MCF 10A (cell line): ENCODE measurements at regions not wholly inside any gene's neighbourhood (a gene's known extent, or its start where the extent isn't known, plus 50 kb on each side); places are given as distances from the start of the nearest gene placed in this dataset.

Source experiments
- BruUV-seq: library from RNA; stranded (reverse); fragments of 400-500 nt; replicated peaks from 2 replicates; lab custom pipeline; 2021; lab: Mats Ljungman, UMichigan
- CTCF ChIA-PET: fragments of 300-600 bp; sonication (Branson Sonifier 250); formaldehyde crosslinking; extraction: SDS; loops from one replicate; lab custom pipeline; 2021; ENCODE audit warnings: antibody characterized with exemption, inconsistent platforms; lab: Yijun Ruan, JAX
- POLR2A ChIA-PET: fragments of 300-600, 350-650 bp; sonication (Branson Sonifier 250); formaldehyde crosslinking; extraction: SDS; loops from one replicate; lab custom pipeline; 2020; ENCODE audit warnings: antibody characterized with exemption, inconsistent platforms; lab: Yijun Ruan, JAX
- DNase-seq: peaks from one replicate; pipeline ENCODE4 v3.0.0-alpha.2; 2018; ENCODE audit not compliant: unreplicated experiment
- H3K27ac Mint-ChIP-seq: one replicate; pipeline ENCODE4 v1.8.0; 2022; ENCODE audit warnings: mild to moderate bottlenecking, low read depth, mixed read lengths; ENCODE audit not compliant: unreplicated experiment
- H3K27me3 Mint-ChIP-seq: one replicate; pipeline ENCODE4 v1.8.0; 2022; ENCODE audit warnings: mixed read lengths; ENCODE audit not compliant: insufficient read depth, unreplicated experiment
- H3K36me3 Mint-ChIP-seq: one replicate; pipeline ENCODE4 v1.8.0; 2022; ENCODE audit warnings: mild to moderate bottlenecking, moderate library complexity, mixed read lengths; ENCODE audit not compliant: insufficient read depth, unreplicated experiment
- H3K4me1 Mint-ChIP-seq: one replicate; pipeline ENCODE4 v1.8.0; 2022; ENCODE audit warnings: mixed read lengths; ENCODE audit not compliant: insufficient read depth, unreplicated experiment
- H3K4me3 Mint-ChIP-seq: one replicate; pipeline ENCODE4 v1.8.0; 2022; ENCODE audit warnings: mild to moderate bottlenecking, moderate library complexity, mixed read lengths; ENCODE audit not compliant: unreplicated experiment
- H3K9me3 Mint-ChIP-seq: one replicate; pipeline ENCODE4 v1.8.0; 2022; ENCODE audit warnings: mixed read lengths; ENCODE audit not compliant: unreplicated experiment
- CTCF ChIP-seq: fragments of 200-600 bp; IDR thresholded peaks from one replicate; pipeline ENCODE4 v1.8.0; 2022; ENCODE audit warnings: antibody characterized with exemption, mild to moderate bottlenecking; ENCODE audit not compliant: unreplicated experiment
- intact Hi-C: fragments of 100-400 bp; cut with micrococcal nuclease; formaldehyde crosslinking; loops from 2 replicates; pipeline ENCODE4 v1.14.1; 2022

- intact Hi-C loops, result no loop called here
- H3K36me3 Mint-ChIP-seq, result no peaks in the 10 kb centered on the region
- peaks cover 7% of the 10 kb centered on the region for H3K4me1 Mint-ChIP-seq
- no peak for TF ChIP-seq CTCF
- H3K27ac Mint-ChIP-seq, result no peak overlapping the region
- no peak overlapping the region for H3K4me3 Mint-ChIP-seq
- no TSS peak for BruUV-seq
- DNase-seq, result peak; percentile 9
- H3K27me3 Mint-ChIP-seq, result no peaks in the 10 kb centered on the region
- CTCF ChIA-PET, result interaction anchor here (0.5 kb wide), 1 partner anchor 84 kb away, joined by 3 read pairs; no protein-coding TSS in a partner anchor
- POLR2A ChIA-PET, result no interaction called here
- no peaks in the 10 kb centered on the region for H3K9me3 Mint-ChIP-seq
Observed at GRCh38 chr13:85693889-85694511, 105.2 kb downstream of the SLITRK6 start.

- H3K4me1 Mint-ChIP-seq, result peaks cover 6% of the 10 kb centered on the region
- no peak overlapping the region for H3K27ac Mint-ChIP-seq
- H3K9me3 Mint-ChIP-seq, result no peaks in the 10 kb centered on the region
- no peaks in the 10 kb centered on the region for H3K36me3 Mint-ChIP-seq
- H3K4me3 Mint-ChIP-seq, result no peak overlapping the region
- no peak for TF ChIP-seq CTCF
- no peaks in the 10 kb centered on the region for H3K27me3 Mint-ChIP-seq
- ChIA-PET POLR2A (no interaction called here), CTCF (no interaction called here)
- BruUV-seq, result no TSS peak
- DNase-seq, result no peak
- intact Hi-C loops, result no loop called here
Observed at GRCh38 chr13:85690368-85690767, 108.9 kb downstream of the SLITRK6 start.

- Mint-ChIP-seq H3K4me1 (no peaks in the 10 kb centered on the region), H3K4me3 (no peak overlapping the region), H3K27ac (no peak overlapping the region), H3K36me3 (no peaks in the 10 kb centered on the region), H3K27me3 (no peaks in the 10 kb centered on the region), H3K9me3 (no peaks in the 10 kb centered on the region)
- intact Hi-C loops, result no loop called here
- DNase-seq, result no peak
- POLR2A ChIA-PET, result no interaction called here
- TF ChIP-seq CTCF, result no peak
- no TSS peak for BruUV-seq
- CTCF ChIA-PET, result no interaction called here
Observed at GRCh38 chr13:85685436-85685835, 113.8 kb downstream of the SLITRK6 start.

GRCh38 chr13:85675151-85675907 is 123.9 kb downstream of the SLITRK6 start:
- H3K27me3 Mint-ChIP-seq, result no peaks in the 10 kb centered on the region
- H3K4me3 Mint-ChIP-seq, result no peak overlapping the region
- no peaks in the 10 kb centered on the region for H3K36me3 Mint-ChIP-seq
- no TSS peak for BruUV-seq
- H3K9me3 Mint-ChIP-seq, result peaks cover 10% of the 10 kb centered on the region
- CTCF ChIA-PET, result interaction anchor here (0.6 to 0.7 kb wide), 2 partner anchors 16 to 41 kb away, joined by 3 to 4 read pairs; no protein-coding TSS in a partner anchor
- DNase-seq, result no peak
- intact Hi-C loops, result no loop called here
- no peak overlapping the region for H3K27ac Mint-ChIP-seq
- H3K4me1 Mint-ChIP-seq, result no peaks in the 10 kb centered on the region
- POLR2A ChIA-PET, result no interaction called here
- no peak for TF ChIP-seq CTCF
